ENCODE measurements at regions not wholly inside any gene's neighbourhood (a gene's known extent, or its start where the extent isn't known, plus 50 kb on each side); places are given as distances from the start of the nearest gene placed in this dataset.
"Not testable (repeated sequence)": the region's sequence is repeated elsewhere in the genome, so short reads cannot be mapped to it uniquely, and the experiment has no call there.

DNA sequence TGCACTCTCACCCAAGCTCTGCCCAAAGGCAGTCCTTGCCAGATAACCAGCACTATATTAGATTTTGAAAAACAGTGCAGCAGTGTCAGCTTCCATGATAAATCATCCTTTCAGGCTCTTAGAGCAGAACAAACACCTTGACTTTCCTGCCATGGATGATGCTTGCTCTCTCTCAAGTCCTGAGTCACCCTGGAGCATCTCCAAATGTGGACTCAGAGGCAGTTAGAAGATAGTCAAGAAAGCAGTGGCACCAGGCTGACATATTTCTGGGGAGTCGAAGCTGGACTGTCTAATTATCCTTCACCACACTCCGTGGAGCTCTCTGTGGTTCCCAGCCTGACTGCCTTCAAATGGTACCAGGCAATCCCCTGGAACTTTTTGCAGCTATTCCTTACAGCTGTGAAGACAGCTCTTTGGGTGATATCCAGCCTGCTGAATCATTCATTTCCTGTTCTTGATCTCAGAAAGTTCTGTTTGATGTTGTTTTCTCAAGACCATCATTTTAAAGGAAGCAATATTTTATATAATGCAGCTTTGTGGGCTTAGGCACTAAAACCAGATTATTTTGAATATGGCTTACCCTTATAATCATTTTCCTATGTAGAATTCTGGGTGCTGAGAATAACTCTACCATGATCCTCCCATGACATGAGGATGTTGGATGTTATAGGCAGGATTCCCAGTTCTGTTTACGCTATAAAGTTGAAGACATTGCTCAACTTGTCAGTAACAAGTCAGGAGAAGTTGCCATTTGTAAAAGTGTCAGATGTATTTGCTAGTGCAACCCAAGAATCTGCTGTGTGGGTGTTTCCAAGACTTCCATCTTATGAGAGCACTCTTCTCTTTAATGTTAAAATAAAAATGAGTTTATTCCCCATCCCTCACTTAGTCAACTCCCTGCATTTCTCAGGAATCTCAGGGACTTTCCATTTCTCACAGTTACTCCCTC is 233.8 kb downstream of the C7orf25 start:
- no peak for DNase-seq

DNA sequence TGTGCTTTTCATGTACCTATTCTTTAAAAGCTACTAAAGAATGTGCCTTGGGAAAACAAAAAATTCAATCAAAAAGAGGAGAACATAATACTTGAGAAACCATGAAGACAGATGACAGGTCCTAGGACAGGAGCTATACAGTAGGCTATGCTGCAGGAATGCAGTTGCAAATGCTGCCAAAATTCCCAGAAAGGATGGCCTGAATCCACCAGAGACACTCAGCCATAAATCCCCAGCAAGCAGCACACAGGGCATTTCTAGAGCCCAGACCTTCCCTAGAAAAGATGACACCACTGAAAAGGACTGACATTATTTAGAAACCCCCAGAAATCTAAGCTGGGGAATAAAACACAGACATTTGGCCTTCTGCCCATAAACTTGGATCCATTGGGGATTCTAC is 237.3 kb downstream of the C7orf25 start:
- no peak for DNase-seq

DNA sequence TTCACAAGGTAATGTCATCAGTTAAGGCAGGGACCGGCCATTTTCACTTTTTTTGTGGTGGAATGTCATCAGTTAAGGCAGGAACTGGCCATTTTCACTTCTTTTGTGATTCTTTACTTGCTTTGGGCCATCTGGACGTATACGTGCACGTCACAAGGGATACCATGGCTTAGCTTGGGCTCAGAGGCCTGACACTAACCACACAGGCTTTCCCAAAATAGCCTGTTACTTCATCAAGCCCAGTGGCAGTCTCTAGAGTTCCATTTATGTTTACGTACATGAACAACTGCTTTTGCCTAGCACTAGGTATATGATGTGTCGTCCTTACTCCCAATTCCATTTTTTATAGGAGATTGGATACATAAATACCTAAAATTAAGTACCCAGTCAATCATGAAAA is 237.9 kb downstream of the C7orf25 start:
- no peak for DNase-seq

DNA sequence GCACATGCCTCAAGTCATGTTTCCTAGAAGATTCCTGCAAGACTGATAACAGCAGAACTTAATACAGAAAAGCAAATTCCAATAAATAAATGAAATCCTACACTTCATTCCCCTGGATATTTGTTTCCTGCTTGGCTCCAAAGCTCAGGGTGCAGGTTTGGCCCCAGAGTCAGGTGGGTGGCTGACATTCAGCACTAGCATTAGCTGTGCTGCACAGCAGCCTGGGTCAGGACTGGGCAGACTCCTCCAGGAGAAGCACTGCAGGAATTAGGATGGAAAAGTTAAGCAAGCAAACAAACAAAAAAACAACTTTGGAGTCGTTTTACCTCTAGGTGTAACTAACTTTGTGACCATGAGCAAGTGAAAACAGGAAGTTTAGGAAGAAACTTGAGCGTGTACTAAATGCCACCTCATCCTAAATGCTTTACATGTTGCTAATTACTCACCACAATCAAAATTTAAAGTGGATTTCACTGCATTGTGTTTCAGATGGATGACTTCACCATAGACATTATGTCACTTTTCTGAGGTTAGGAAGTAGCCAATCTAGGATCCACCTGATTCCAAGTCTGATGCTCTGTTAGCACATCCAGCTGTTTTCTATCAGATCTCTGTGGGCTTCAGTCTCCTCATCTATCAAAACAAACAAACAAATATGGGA is 239.4 kb downstream of the C7orf25 start:
- no peak for DNase-seq

DNA sequence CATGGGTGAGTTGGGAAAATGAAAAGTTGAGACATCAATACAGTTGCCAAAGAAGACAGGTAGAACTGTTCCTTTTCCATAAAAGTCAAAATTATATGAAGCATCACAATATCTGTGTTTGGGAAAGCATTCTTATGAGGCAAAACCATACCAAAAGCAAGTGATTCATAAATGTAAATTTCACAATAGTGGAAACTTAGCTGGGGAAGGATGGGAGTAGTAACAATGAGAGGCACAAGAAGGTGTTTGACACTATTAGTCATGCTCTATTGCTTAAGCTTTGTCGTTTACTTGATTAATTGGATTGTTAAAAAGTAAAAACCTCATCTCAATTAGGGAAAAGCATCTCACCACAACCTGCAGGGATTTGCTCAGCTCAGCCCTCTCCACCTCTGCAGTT is 240.2 kb downstream of the C7orf25 start:
- no peak for DNase-seq

DNA sequence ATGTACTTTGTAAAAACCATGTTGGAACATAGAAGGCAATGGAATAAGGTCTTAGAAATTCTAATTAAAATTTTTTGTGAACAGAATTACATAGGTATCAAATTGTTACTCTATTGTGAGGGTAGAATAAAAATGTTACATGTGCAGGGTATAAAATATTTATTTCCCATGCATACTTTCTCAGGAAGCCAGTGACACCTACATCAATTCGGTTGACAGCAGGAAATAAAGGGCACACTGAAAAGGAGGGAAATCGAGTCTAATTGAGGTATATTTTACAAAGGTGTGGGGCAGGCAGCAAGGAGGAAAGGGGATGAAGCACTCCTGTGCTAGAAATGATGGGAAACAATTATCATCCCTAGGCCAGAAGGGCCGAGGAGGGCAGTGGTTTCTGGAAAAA is 244.9 kb downstream of the C7orf25 start:
- DNase-seq, result no peak

DNA sequence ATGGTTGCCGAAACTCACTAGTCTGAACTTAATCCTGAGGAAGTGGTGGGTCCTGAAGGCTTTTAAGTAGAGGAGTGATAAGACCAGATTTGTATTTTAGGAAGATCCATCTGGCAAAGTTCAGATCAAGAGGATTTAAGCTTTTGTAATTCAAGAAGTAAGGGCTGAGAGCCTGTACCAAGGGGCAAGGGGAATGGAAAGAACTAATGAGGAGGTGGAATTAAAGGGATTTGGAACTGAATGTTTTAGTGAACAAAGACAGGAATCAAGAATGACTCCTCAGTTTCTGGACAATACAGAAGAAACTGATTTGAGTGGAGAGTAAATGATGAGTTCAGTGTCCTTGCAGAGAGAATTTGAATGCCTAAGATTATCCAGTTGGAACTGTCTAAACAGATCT is 249.0 kb downstream of the C7orf25 start:
- DNase-seq, result no peak

DNA sequence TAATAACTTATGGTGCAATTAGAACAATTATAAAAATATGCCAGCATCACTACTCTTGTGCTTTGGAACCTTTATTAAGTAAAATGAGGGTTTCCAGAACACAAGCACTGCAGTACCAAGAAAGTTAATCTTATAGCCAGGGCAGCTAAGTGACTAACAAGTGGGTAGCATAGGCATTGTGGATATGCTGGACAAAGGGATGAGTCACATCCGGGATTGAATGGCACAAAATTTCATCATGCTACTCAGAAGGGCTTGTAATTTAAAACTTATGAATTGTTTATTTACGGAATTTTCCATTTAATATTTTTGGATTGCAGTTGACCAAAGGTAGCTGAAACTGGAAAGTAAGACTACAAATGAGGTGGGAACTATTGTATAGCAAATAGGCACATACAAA is 250.6 kb downstream of the C7orf25 start:
- DNase-seq, result no peak

DNA sequence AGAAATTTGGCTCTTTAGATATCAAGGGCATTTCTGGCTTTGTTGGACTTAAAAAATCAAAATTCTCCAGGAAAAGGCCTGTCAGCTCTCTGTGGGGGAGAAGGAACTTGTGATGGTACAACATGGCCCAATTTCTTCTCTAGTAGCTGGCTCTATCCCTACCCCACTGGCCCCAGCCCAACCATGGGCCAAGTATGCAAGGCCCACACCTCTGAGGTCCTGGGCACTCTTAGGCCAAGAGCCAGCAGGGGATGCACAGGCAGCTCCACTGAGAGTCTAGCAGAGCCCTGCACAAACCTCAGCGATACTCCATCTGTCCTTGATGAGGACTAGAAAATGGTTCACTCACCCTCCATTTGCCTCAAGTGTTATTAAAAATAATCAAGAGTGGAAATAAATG is 261.2 kb downstream of the C7orf25 start:
- no peak for DNase-seq

DNA sequence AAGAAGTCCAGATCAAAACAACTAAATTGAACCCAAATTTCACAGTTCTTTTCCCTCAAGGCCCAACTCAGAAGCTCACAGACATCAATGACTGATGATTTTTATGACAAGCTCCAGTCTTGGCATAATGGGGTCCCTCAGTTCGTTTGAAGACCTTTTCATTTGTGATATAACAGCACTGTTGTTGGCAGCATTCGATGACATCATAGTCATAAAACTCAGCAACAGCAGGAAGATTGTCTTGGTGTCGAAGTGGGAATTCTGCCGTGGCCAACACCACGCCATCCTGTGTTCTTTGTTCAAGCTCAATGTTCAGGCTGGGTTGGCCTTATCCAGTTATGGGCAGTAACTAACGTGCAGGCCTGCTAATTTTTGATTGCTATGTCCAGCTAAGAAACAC is 261.7 kb downstream of the C7orf25 start:
- DNase-seq, result no peak

DNA sequence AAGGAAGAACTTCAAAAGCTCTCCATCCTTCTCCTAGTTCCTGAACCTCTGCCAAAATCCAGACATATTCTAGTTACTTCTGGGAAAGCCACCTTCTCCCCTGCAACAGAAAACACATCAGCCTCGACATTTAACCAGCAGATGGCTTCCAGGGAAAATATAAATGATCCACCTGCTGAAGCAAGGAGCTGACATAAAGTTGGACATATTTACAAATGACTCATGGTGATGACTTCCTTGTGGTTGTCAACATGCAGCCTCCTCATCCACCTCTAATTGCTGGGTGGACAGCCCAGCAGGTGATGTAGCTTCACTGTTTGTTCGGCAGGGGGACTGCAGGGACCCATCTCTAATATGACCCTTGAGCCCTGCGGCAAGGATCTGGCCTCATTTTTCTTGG is 266.0 kb downstream of the C7orf25 start:
- no peak for DNase-seq

DNA sequence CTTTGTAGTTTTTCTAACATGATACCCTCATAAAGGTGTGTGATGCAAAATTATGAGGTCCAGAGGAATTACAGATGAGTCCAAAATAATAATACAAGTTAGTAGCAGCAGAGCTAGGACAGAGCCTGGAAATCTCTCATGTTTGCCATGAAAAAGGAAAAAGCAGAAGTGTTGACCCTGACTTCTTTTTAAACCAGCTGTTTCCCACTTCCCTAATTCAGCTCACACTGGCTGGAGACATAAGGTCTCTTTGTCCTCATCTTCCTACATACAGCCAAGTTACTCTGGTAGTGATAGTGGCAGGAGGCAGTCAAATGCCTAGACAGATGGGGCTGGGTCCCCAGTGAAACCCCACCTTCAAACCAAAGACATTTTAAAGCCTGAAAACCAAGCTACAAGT is 269.2 kb downstream of the C7orf25 start:
- no peak for DNase-seq

DNA sequence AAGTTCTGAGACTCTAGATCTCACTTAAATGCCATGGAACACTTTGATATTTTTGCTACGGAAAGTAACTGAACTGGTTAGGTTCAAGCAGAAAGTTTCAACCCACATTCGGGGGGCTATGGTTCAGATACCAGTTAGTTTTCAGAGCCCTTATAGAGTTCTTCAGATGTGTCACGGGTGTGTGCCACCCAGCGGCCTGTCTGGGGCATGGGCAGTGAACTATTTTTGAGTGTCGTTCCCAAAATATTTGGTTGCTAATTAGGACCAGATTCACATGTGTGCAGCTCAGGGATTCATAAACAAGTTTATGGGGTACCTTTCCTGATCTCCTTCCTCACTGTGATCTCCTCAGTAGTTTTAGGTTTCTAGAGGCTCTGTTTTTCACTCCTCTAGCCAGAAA is 271.9 kb downstream of the C7orf25 start:
- no peak for DNase-seq

DNA sequence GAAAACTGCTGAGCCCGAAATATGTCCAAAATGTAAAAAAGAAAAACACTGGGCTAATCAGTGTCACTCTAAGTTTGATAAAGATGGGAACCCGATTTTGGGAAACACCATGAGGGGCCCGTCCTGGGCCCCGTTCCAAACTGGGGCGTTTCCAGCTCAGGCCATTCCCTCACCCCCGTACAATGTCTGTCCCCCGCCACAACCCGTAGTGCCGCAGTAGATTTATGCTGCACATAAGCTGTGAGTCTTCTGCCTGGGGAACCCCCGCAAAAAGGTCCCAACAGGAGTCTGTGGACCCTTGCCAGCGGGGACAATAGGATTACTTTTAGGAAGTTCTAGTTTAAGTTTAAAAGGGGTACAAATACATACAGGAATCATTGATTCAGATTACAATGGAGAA is 275.5 kb downstream of the C7orf25 start:
- DNase-seq, result not testable (repeated sequence)

DNA sequence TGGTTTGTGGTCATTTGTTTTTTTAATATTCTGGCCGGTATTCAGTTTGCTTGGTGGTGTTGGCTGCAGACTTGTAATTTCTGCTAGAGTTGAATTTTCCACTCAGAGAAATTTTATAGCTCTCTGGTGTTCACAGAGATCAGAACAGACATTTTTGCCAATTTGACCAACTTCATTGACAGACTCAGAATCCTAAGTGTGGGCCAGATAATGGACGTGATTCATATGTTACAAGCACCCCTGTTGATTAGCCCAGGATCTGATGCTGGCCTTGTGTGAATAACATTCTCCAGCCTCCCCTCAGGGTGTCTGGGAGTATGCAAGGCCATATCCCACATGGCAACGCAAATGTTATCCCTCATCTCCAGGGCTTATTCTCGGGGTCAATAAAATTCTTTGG is 283.8 kb downstream of the C7orf25 start:
- no peak for DNase-seq

DNA sequence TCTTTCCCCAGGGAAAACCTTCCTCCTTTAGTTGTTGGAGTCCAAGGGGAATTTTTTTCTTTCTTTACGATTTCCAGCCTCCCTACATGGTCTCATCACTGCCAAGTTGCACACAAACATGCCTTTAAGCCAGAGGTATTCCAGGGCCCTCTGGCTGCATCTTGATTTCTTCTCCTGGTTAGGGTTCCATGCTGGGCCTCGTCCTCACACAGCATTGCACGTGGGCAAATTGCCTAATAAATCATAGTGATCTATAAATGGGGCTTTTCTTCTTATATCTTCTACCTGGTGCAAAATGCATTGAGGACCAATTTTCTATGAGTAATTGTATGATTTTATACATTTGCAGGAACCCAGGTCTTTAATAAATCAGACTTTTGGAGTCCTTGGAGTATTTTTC is 284.2 kb downstream of the C7orf25 start:
- DNase-seq, result no peak

DNA sequence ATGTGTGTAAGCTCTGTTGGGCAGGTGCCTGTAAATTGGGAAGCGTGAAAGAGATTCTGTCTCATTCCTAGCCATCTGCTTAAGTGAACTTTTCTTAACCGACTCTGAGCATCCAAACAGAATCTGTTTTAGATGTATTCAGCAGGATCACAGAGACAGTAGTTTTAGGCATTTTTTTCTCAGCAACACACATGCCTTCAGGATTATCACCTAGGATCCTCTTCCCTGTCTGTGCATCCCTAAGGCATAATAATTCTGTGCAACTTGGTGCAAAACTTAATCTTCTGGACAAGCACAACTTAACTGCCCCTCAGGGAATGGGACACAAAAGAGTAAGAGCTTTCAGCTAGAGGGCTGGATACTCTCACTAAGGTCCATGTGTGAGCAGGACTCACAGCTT is 284.8 kb downstream of the C7orf25 start:
- DNase-seq, result no peak

DNA sequence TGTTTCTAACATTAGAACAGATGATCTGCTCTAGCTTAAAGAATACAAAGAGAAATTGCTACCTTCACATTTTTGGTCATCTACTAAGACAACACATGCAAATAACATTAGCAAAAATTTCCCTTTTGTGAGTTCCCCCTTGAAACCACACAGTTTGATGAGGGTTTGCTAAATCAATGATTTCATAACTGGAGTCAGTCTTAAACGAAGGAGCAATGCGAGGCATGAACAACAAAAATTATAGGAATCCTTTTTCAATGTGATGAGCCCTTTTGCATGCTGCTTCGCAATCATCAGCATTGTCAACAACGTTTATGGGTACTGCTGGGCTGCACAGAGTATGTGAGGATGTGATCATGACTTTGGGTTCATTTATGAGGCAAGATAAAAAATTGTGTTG is 286.4 kb downstream of the C7orf25 start:
- DNase-seq, result no peak

DNA sequence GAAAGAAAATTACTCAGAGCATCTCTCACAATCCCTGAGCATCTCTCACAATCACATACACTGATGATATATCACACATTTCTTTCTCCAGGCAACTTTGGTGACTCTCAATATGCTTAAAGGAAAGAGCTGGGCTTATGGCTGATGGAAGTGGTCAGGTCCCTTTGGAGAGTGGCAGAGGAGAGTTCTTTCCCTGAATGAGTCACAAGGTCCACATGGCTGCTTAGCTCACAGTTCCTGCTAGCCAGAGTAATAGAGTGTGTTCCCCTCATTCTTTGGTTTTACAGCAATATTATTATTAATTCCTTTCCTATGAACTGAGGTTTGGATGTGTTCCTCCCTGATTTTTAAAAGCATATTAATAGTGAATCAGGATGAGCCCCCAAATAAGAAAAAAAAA is 287.4 kb downstream of the C7orf25 start:
- DNase-seq, result no peak

DNA sequence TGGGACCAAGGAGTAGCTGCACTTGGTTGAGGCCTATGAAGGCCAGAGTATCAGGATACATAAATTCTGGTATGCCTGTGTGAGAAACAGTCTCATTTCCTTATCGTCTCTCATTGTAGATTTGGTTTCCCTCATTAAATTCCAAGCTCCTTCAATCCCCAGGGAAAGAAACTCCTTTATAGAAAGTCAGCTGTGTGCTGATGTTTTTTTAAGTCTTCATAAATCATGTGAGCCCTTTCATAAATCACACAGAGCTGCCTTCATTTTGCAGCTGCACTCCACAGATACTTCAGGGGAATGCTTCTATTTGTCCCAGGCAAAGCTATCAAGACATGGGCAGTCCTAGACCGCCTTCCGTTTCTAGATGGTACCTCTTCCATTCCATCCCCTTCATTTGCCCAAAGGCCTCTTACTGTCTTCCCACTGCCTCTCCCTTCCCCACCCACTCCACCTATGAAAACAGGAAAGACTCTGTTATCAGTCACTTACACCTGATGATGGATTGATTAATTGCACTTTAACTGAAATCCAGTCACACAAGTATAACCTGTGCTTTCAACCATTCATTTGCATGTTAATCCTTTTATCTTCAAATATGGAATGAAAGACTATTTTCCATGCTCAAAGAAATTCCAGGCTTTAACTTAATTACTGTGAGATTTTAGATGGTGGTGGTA is 290.2 kb downstream of the C7orf25 start:
- no peak for DNase-seq

DNA sequence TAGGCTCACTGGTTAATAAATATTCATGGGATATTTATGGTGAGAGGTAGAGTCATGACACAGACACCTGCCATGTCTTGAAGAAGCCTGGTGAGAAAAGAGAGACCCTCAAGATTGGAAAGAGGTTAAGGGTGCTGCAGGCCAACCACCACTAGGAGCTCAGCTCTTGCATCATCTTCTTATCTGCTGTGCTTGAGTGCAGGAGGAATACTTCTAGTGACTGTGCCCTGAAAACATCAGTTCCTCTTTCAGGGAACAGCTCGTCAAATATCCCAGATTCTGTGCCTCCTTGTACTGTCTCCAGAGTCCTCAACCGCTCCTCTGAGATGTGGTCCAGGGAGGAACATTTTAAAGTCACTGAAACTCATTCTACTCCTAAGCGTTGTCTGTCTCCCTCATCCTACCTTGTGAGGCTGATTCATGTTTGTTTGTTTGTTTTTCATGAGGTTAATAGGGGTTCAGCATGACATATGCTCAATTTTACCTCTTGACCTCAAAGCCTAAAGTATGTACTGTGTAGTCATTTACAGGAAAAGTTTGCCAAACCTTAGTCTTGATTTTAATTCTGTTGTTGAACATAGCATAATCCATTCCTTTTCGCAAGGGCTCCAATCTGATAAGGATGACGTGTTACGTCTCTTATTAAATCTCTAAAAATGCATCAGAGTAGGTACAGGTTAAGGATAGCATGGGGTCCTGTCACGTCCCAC is 293.1 kb downstream of the C7orf25 start:
- no peak for DNase-seq

DNA sequence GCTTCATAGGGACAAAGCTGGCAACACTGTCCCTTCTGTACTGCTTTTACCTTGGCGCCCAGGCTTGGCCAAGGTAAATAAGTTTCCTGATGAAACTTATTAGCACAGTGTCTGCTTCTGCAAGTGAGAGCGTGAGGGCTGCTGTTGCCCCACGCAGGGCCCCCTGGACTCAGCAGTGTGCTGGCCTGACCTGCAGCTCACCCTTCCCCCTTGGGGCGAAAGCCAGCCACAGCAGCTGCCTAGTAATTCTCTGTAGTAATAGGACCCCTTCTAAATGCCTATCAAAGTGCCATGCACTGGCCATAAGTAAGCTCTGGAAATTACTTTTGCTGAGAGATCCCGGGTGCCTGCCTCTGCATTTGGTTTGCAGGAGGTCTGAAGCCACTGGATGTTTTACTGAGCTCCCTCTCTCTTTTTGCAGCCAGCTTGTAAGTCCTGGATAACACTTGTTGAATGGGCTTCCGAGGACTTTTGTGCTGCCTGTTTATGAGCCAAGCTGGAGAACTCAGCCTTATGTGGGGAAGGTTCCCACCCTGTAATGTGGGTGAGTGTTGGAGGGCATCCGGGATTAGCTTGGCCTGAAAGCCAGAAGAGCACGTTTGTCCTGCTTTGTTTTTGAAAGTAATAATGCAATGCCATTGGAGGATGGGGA is 293.9 kb downstream of the C7orf25 start:
- DNase-seq, result no peak

Data from occipital lobe (tissue), 1 donor.